Neural cell (in vitro differentiated cells): ENCODE measurements at regions not wholly inside any gene's neighbourhood (a gene's known extent, or its start where the extent isn't known, plus 50 kb on each side); places are given as distances from the start of the nearest gene placed in this dataset.

Experiments
- H2AFZ ChIP-seq: fragments of 200-600, 300-800 bp; sonication (generic), shearing (Covaris generic); 2 replicates; pipeline ENCODE4 v1.6.0; 2014; ENCODE audit warnings: low read depth, mild to moderate bottlenecking, antibody characterized with exemption, low read length, moderate library complexity
- H3F3A ChIP-seq: fragments of 200-600 bp; shearing (Covaris generic); 2 replicates; pipeline ENCODE4 v1.6.1; 2016; ENCODE audit warnings: mild to moderate bottlenecking, moderate library complexity, mixed read lengths, antibody characterized with exemption, low read length; ENCODE audit not compliant: insufficient read depth, poor library complexity, severe bottlenecking
- H3K27ac ChIP-seq: fragments of 200-600, 300-800 bp; sonication (generic), shearing (Covaris generic); 2 replicates; pipeline ENCODE4 v1.5.1; 2014; ENCODE audit warnings: mild to moderate bottlenecking, low read length, moderate library complexity
- H3K27me3 ChIP-seq: fragments of 300-800, 200-600 bp; sonication (generic), shearing (Covaris generic); 2 replicates; pipeline ENCODE4 v1.6.0; 2014; ENCODE audit warnings: mild to moderate bottlenecking, low read depth, low read length, moderate library complexity; ENCODE audit not compliant: insufficient read depth
- H3K36me3 ChIP-seq: fragments of 300-800, 200-600 bp; sonication (generic), shearing (Covaris generic); 2 replicates; pipeline ENCODE4 v1.5.1; 2014; ENCODE audit warnings: mild to moderate bottlenecking, antibody characterized with exemption, low read length, moderate library complexity; ENCODE audit not compliant: insufficient read depth
- H3K4me2 ChIP-seq: fragments of 300-800, 200-600 bp; sonication (generic), shearing (Covaris generic); 2 replicates; pipeline ENCODE4 v1.6.0; 2014; ENCODE audit warnings: mild to moderate bottlenecking, low read length
- H3K4me3 ChIP-seq: fragments of 300-800, 200-600 bp; sonication (generic), shearing (Covaris generic); 2 replicates; pipeline ENCODE4 v1.5.1; 2014; ENCODE audit warnings: mild to moderate bottlenecking, low read length, moderate library complexity
- H3K79me2 ChIP-seq: fragments of 200-600 bp; shearing (Covaris generic); replicated peaks from 2 replicates; pipeline ENCODE4 v1.6.0; 2014; ENCODE audit warnings: mild to moderate bottlenecking, low read length, moderate library complexity; ENCODE audit not compliant: insufficient read depth
- H3K9ac ChIP-seq: fragments of 300-800, 200-600 bp; sonication (generic), shearing (Covaris generic); 2 replicates; pipeline ENCODE4 v1.6.1; 2016; ENCODE audit warnings: mild to moderate bottlenecking, low read length, mixed read lengths
- H3K9me2 ChIP-seq: fragments of 200-600 bp; shearing (Covaris generic); 2 replicates; pipeline ENCODE4 v1.6.1; 2016; ENCODE audit warnings: mild to moderate bottlenecking, low read length, mixed read lengths; ENCODE audit not compliant: insufficient read depth
- H3K9me3 ChIP-seq: fragments of 200-600, 300-800 bp; sonication (generic), shearing (Covaris generic); 2 replicates; pipeline ENCODE4 v1.6.1; 2016; ENCODE audit warnings: mild to moderate bottlenecking, mixed run types, low read length, moderate library complexity, mixed read lengths
- H4K20me1 ChIP-seq: fragments of 200-600 bp; shearing (Covaris generic); 2 replicates; pipeline ENCODE4 v1.6.1; 2016; ENCODE audit warnings: mild to moderate bottlenecking, mixed run types; ENCODE audit not compliant: insufficient read depth
- CTCF ChIP-seq: fragments of 450-650 bp; IDR thresholded peaks from 2 replicates; pipeline ENCODE4 v1.5.1; 2014; ENCODE audit warnings: antibody characterized with exemption, mild to moderate bottlenecking, moderate library complexity; ENCODE audit not compliant: poor library complexity, severe bottlenecking
- EP300 ChIP-seq: fragments of 450-650 bp; conservative IDR thresholded peaks from 2 replicates; pipeline ENCODE4 v1.6.1; 2014; ENCODE audit warnings: antibody characterized with exemption, mild to moderate bottlenecking, moderate library complexity; ENCODE audit not compliant: poor library complexity, severe bottlenecking
- EZH2 ChIP-seq: fragments of 200-600, 300-800 bp; shearing (Covaris generic), sonication (generic); IDR thresholded peaks from 2 replicates; pipeline ENCODE4 v1.6.1; 2014; ENCODE audit warnings: antibody characterized with exemption, low read length, borderline replicate concordance, mild to moderate bottlenecking; ENCODE audit not compliant: insufficient read depth, poor library complexity, severe bottlenecking
- MXI1 ChIP-seq: fragments of 450-650 bp; conservative IDR thresholded peaks from 2 replicates; pipeline ENCODE4 v1.6.1; 2014; ENCODE audit warnings: antibody characterized with exemption, mild to moderate bottlenecking; ENCODE audit not compliant: poor library complexity, severe bottlenecking
- POLR2AphosphoS5 ChIP-seq: IDR thresholded peaks from 2 replicates; pipeline ENCODE4 v1.6.1; 2012
- RAD21 ChIP-seq: fragments of 450-650 bp; conservative IDR thresholded peaks from 2 replicates; pipeline ENCODE4 v1.6.1; 2014; ENCODE audit warnings: antibody characterized with exemption, mild to moderate bottlenecking, moderate library complexity
- SMC3 ChIP-seq: fragments of 450-650 bp; conservative IDR thresholded peaks from 2 replicates; pipeline ENCODE4 v1.6.1; 2014; ENCODE audit warnings: antibody characterized with exemption, mild to moderate bottlenecking, moderate library complexity; ENCODE audit not compliant: poor library complexity
- TAF1 ChIP-seq: IDR thresholded peaks from 2 replicates; pipeline ENCODE4 v1.6.1; 2012; ENCODE audit warnings: low read depth

GRCh38 chr4:41361794-41362526, 105.2 kb downstream of the UCHL1 start:
- H3K9me3 ChIP-seq: no peaks in the 10 kb centered on the region
- peak overlapping the region; percentile 97 for H3K4me3 ChIP-seq
- H3K27ac ChIP-seq: no peak overlapping the region
- H2AFZ ChIP-seq: no peak overlapping the region
- H3K9me2 ChIP-seq: no peaks in the 10 kb centered on the region
- no peaks in the 10 kb centered on the region for H3F3A ChIP-seq
- no peaks in the 10 kb centered on the region for H3K36me3 ChIP-seq
- peak overlapping the region; percentile 93 for H3K4me2 ChIP-seq
- peak overlapping the region; percentile 83 for H3K9ac ChIP-seq
- H3K79me2 ChIP-seq: no peaks in the 10 kb centered on the region
- H3K27me3 ChIP-seq: peaks cover 5% of the 10 kb centered on the region
- TF ChIP-seq SMC3: peak; percentile 17
- TF ChIP-seq RAD21: peak; percentile 19
- TF ChIP-seq MXI1: peak; percentile 9
- TF ChIP-seq EP300: peak; percentile 10
- no peak for TF ChIP-seq EZH2
- TF ChIP-seq CTCF: no peak
- H4K20me1 ChIP-seq: no peaks in the 10 kb centered on the region

GRCh38 chr4:41362621-41363383, 106.1 kb downstream of the UCHL1 start:
- Histone ChIP-seq H4K20me1 (no peaks in the 10 kb centered on the region), H3K4me3 (peak overlapping the region; percentile 97), H2AFZ (no peak overlapping the region), H3K4me2 (peak overlapping the region; percentile 93), H3K9me2 (no peaks in the 10 kb centered on the region), H3K9ac (no peak overlapping the region), H3K36me3 (no peaks in the 10 kb centered on the region), H3K27me3 (peaks cover 5% of the 10 kb centered on the region), H3F3A (no peaks in the 10 kb centered on the region), H3K79me2 (no peaks in the 10 kb centered on the region), H3K9me3 (no peaks in the 10 kb centered on the region), H3K27ac (no peak overlapping the region)
- TF ChIP-seq MXI1 (no peak), EP300 (no peak), POLR2AphosphoS5 (no peak), SMC3 (no peak), EZH2 (no peak), RAD21 (no peak), TAF1 (no peak), CTCF (no peak)
